ENCODE measurements at regions not wholly inside any gene's neighbourhood (a gene's known extent, or its start where the extent isn't known, plus 50 kb on each side); places are given as distances from the start of the nearest gene placed in this dataset.

- TF ChIP-seq, protein P1, sequence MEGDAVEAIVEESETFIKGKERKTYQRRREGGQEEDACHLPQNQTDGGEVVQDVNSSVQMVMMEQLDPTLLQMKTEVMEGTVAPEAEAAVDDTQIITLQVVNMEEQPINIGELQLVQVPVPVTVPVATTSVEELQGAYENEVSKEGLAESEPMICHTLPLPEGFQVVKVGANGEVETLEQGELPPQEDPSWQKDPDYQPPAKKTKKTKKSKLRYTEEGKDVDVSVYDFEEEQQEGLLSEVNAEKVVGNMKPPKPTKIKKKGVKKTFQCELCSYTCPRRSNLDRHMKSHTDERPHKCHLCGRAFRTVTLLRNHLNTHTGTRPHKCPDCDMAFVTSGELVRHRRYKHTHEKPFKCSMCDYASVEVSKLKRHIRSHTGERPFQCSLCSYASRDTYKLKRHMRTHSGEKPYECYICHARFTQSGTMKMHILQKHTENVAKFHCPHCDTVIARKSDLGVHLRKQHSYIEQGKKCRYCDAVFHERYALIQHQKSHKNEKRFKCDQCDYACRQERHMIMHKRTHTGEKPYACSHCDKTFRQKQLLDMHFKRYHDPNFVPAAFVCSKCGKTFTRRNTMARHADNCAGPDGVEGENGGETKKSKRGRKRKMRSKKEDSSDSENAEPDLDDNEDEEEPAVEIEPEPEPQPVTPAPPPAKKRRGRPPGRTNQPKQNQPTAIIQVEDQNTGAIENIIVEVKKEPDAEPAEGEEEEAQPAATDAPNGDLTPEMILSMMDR (IDR thresholded peaks at IDR 0.05): no peak
- TF ChIP-seq POLR2AphosphoS5 (IDR thresholded peaks at IDR 0.05; ENCODE audit: insufficient read depth in 1 of 2, low read depth in 1 of 2): no peak
These were observed 218.6 kb upstream of the PLXNA2 start for GRCh38 chr1:208462761-208463160.
